ENCODE measurements at regions not wholly inside any gene's neighbourhood (a gene's known extent, or its start where the extent isn't known, plus 50 kb on each side); places are given as distances from the start of the nearest gene placed in this dataset.

- TF ChIP-seq POLR2AphosphoS5 (IDR thresholded peaks at IDR 0.05; ENCODE audit: insufficient read depth, low read depth, low read length) (no peak), MAX (IDR thresholded peaks at IDR 0.05; ENCODE audit: insufficient read depth, insufficient read length) (no peak), FOS (IDR thresholded peaks at IDR 0.05; ENCODE audit: borderline replicate concordance, insufficient read depth, low read length) (no peak)
- TF ChIP-seq, protein P1, sequence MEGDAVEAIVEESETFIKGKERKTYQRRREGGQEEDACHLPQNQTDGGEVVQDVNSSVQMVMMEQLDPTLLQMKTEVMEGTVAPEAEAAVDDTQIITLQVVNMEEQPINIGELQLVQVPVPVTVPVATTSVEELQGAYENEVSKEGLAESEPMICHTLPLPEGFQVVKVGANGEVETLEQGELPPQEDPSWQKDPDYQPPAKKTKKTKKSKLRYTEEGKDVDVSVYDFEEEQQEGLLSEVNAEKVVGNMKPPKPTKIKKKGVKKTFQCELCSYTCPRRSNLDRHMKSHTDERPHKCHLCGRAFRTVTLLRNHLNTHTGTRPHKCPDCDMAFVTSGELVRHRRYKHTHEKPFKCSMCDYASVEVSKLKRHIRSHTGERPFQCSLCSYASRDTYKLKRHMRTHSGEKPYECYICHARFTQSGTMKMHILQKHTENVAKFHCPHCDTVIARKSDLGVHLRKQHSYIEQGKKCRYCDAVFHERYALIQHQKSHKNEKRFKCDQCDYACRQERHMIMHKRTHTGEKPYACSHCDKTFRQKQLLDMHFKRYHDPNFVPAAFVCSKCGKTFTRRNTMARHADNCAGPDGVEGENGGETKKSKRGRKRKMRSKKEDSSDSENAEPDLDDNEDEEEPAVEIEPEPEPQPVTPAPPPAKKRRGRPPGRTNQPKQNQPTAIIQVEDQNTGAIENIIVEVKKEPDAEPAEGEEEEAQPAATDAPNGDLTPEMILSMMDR (IDR thresholded peaks at IDR 0.05; ENCODE audit: extremely low read depth in 1 of 2, insufficient read depth in 1 of 2, low read depth in 1 of 2, low read length in 2 of 2) = no peak
Observed at GRCh38 chr3:153903430-153903829, 217.8 kb upstream of the ARHGEF26 start.
